Esophagus squamous epithelium (tissue), 5 donors: ENCODE measurements at regions not wholly inside any gene's neighbourhood (a gene's known extent, or its start where the extent isn't known, plus 50 kb on each side); places are given as distances from the start of the nearest gene placed in this dataset.

Experiments used
- DNase-seq: peaks from one replicate; lab custom pipeline; 2025; lab: John Stamatoyannopoulos, UW
- H3K27ac ChIP-seq, 4 donors: fragments of 200-600 bp; sonication (generic); one replicate each; pipeline ENCODE4 v1.5.1; 2016 to 2019; ENCODE audit warnings: mild to moderate bottlenecking in 1 of 4
- H3K27me3 ChIP-seq, 4 donors: fragments of 200-600 bp; sonication (generic); 1 replicate in 3 of 4; 2 replicates in 1 of 4; pipeline versions ENCODE4 v1.5.1 to v1.6.0; 2017 to 2021; ENCODE audit warnings: antibody characterized with exemption in 1 of 4
- H3K36me3 ChIP-seq, 3 donors: fragments of 200-600 bp; sonication (generic); one replicate each; pipeline ENCODE4 v1.5.1; 2016 to 2019
- H3K4me1 ChIP-seq, 3 donors: fragments of 200-600 bp; sonication (generic); one replicate each; pipeline ENCODE4 v1.5.1; 2017 to 2019
- H3K4me3 ChIP-seq, 4 donors: fragments of 200-600 bp; sonication (generic); 1 replicate in 3 of 4; 2 replicates in 1 of 4; pipeline ENCODE4 v1.5.1; 2016 to 2019; ENCODE audit warnings: mild to moderate bottlenecking in 2 of 4, moderate library complexity in 1 of 4
- H3K9me3 ChIP-seq, 3 donors: fragments of 200-600 bp; sonication (generic); one replicate each; pipeline ENCODE4 v1.5.1; 2016 to 2019
- CTCF ChIP-seq, 6 experiments: fragments of 450-650 bp in 4 of 6; fragments of 200-600 bp in 2 of 6; sonication (generic) in 2 of 6; IDR thresholded peaks; one replicate each; pipeline ENCODE4 v1.5.1; 2016 to 2019; ENCODE audit warnings: antibody characterized with exemption in 6 of 6, mild to moderate bottlenecking in 4 of 6, moderate library complexity in 4 of 6
- POLR2A ChIP-seq, 4 donors: fragments of 450-650 bp; IDR thresholded peaks; one replicate each; pipeline ENCODE4 v1.6.1; 2017; ENCODE audit warnings: antibody characterized with exemption in 4 of 4, mild to moderate bottlenecking in 4 of 4, moderate library complexity in 3 of 4
- WGBS, 2 donors: methylation state at CpG; one replicate each; pipeline ENCODE4 v1.1.5; 2018; 5-methylcytosine and 5-hydroxymethylcytosine counted together
- intact Hi-C: fragments of 100-400 bp; cut with DNase I; formaldehyde crosslinking; loops from one replicate; pipeline ENCODE4 v1.15.0; 2022
- donor health status: DM: yes; HTN: yes; CAD: no.

GRCh38 chr18:75735291-75735690 is 307.8 kb upstream of the SMIM21 start:
- no peaks in the 10 kb centered on the region for H3K27me3 ChIP-seq
- no peak overlapping the region for H3K4me3 ChIP-seq
- no peak for TF ChIP-seq POLR2A (IDR thresholded peaks at IDR 0.05)
- TF ChIP-seq CTCF (IDR thresholded peaks at IDR 0.05) = no peak
- intact Hi-C loops = no loop called here
- WGBS, 2 donors = 89 to 94% methylated on average over 2 of the region's 2 CpGs
- no peaks in the 10 kb centered on the region for H3K9me3 ChIP-seq
- H3K36me3 ChIP-seq = no peaks in the 10 kb centered on the region
- H3K4me1 ChIP-seq = no peaks in the 10 kb centered on the region
- no peak for DNase-seq
- H3K27ac ChIP-seq = no peak overlapping the region

- WGBS, 2 donors = 36 to 44% methylated on average over 5 of the region's 5 CpGs
- Histone ChIP-seq H3K4me3 (no peak overlapping the region), H3K9me3 (no peaks in the 10 kb centered on the region), H3K36me3 (no peaks in the 10 kb centered on the region), H3K4me1 (no peaks in the 10 kb centered on the region), H3K27me3 (no peaks in the 10 kb centered on the region), H3K27ac (no peak overlapping the region)
- intact Hi-C loops = no loop called here
- TF ChIP-seq CTCF (IDR thresholded peaks at IDR 0.05) = no peak
- TF ChIP-seq POLR2A (IDR thresholded peaks at IDR 0.05) = no peak
- no peak for DNase-seq
These were observed 302.7 kb upstream of the SMIM21 start for GRCh38 chr18:75730249-75730648.

- intact Hi-C loops = no loop called here
- H3K9me3 ChIP-seq = no peaks in the 10 kb centered on the region
- no peaks in the 10 kb centered on the region for H3K4me1 ChIP-seq
- no peaks in the 10 kb centered on the region for H3K27me3 ChIP-seq
- DNase-seq = no peak
- WGBS, 2 donors = 82 to 83% methylated on average over 7 of the region's 7 CpGs
- TF ChIP-seq CTCF (IDR thresholded peaks at IDR 0.05) = no peak
- TF ChIP-seq POLR2A (IDR thresholded peaks at IDR 0.05) = no peak
- H3K4me3 ChIP-seq = no peak overlapping the region
- no peak overlapping the region for H3K27ac ChIP-seq
- H3K36me3 ChIP-seq = no peaks in the 10 kb centered on the region
These were observed 301.1 kb upstream of the SMIM21 start for GRCh38 chr18:75728621-75729020.

- no peaks in the 10 kb centered on the region for H3K36me3 ChIP-seq
- H3K4me3 ChIP-seq = no peak overlapping the region
- H3K4me1 ChIP-seq = no peaks in the 10 kb centered on the region
- no peak overlapping the region for H3K27ac ChIP-seq
- no peaks in the 10 kb centered on the region for H3K27me3 ChIP-seq
- no peaks in the 10 kb centered on the region for H3K9me3 ChIP-seq
- no peak for DNase-seq
- intact Hi-C loops = no loop called here
- peak in 5 of 6 experiments; percentile 16 to 36 (median 23) for TF ChIP-seq CTCF (IDR thresholded peaks at IDR 0.05)
- no peak for TF ChIP-seq POLR2A (IDR thresholded peaks at IDR 0.05)
- 64 to 65% methylated on average over 6 to 7 of the region's 7 CpGs for WGBS, 2 donors
These were observed 300.0 kb upstream of the SMIM21 start for GRCh38 chr18:75727456-75727855.

- TF ChIP-seq CTCF (IDR thresholded peaks at IDR 0.05) (no peak), POLR2A (IDR thresholded peaks at IDR 0.05) (no peak)
- intact Hi-C loops = no loop called here
- 59 to 70% methylated on average over 10 of the region's 10 CpGs for WGBS, 2 donors
- Histone ChIP-seq H3K9me3 (no peaks in the 10 kb centered on the region), H3K4me1 (no peaks in the 10 kb centered on the region), H3K27ac (no peak overlapping the region), H3K4me3 (no peak overlapping the region), H3K27me3 (no peaks in the 10 kb centered on the region), H3K36me3 (no peaks in the 10 kb centered on the region)
- DNase-seq = no peak
These were observed 296.2 kb upstream of the SMIM21 start for GRCh38 chr18:75723521-75724340.
